NCI-H446 (cell line): ENCODE measurements at regions not wholly inside any gene's neighbourhood (a gene's known extent, or its start where the extent isn't known, plus 50 kb on each side); places are given as distances from the start of the nearest gene placed in this dataset.

ENCODE experiments used
- DNase-seq, 2 experiments: peaks; one replicate each; lab custom pipeline; 2025; lab: John Stamatoyannopoulos, UW

DNA sequence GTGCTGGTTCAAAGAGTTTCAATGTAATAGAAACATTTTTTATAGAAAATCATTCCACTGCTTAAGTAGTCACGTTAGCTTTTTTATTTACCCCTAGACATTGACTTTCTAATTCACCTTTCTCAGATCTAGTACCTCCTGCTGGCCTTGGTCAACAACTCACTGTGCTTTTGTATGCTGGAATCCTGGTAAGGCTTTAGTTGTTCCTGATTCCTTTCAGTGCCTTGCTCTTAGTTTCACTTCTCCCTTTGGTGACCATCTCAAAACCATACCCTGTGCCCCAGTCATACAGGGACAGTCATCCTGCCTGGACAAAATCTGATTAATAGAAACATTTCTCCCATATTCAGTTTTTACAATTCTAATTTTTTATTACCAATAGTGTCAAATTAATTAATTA is 130.2 kb downstream of the GPR37 start:
- DNase-seq: no peak

DNA sequence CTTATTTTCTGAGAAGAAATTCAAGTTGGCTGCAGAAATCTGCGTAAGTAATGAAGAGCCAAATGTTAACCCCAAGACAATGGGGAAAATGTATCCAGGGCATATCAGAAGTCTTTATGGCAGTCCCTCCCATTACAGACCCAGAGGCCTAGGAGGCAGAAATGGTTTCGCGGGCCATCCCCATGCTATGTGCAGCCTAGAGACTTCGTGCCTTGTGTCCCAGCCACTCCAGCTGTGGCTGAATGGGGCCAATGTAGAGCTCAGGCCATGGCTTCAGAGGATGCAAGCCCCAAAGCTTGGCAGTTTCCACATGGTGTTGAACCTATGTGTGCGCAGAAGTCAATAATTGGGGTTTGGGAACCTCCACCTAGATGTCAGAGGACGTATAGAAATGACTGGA is 131.9 kb downstream of the GPR37 start:
- DNase-seq: no peak

- peak; percentile 78 to 79 for DNase-seq
Observed at GRCh38 chr7:124630395-124630794, 135.2 kb downstream of the GPR37 start.

- DNase-seq: no peak
Observed at GRCh38 chr7:124618871-124619270, 146.7 kb downstream of the GPR37 start.

DNA sequence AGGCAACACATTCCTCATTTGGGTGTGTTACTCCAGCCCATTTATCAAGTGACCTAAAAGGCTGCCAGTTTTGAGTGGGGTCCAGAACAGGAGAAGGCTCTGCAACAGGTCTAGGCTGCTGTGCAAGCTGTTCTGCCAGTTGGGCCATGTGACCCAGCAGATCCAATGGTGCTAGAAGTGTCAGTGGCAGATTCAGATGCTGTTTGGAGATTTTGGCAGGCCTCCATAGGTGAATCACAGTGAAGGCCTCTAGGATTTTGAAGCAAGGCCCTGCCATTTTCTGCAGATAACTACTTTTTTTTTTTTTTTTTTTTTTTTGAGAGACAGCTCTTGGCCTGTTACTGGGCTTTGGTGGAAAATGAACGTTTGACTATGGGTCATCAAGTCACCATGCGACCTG is 147.5 kb downstream of the GPR37 start:
- DNase-seq: peak in 1 of 2 experiments; percentile 51

DNA sequence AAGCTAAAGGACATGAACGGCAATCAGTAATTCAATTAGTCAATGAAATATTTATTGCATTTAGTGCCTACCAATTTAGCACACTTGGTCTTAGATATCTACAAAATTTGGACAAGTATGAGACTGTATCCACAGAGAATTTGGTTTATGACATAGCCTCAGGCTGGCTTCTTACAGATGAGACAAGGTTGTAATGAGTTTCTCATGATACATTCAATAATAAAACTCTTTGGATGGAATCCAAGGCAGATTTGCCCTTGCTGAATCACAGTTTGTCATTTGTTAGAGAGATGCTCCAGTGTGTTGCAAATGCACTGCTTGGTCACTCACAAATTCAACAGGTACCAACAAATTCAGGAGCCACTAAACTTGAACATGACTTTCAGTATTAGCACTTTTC is 162.5 kb downstream of the GPR37 start:
- DNase-seq: no peak

DNA sequence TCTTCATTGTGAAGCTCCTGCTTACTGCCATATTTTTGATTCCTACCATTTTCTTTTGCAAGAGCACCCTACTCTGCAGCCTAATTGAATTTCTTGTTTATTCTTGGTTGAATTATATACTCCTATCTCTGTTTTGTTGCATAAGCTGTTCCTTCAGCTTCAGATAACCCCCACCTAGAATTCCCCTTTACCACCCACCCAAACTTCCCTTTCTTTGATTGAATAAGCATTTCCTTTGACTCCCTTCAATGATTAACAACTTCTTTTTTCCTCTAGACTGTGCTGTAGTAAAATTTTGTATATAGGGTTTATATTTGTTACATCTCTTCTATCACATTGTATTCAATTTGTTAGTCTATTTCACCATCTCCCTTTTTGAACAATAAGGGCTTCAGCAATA is 168.1 kb downstream of the GPR37 start:
- DNase-seq: no peak

- DNase-seq: no peak
Observed at GRCh38 chr7:124596881-124597280, 168.7 kb downstream of the GPR37 start.

- no peak for DNase-seq
Observed at GRCh38 chr7:124590814-124591213, 174.8 kb downstream of the GPR37 start.

DNA sequence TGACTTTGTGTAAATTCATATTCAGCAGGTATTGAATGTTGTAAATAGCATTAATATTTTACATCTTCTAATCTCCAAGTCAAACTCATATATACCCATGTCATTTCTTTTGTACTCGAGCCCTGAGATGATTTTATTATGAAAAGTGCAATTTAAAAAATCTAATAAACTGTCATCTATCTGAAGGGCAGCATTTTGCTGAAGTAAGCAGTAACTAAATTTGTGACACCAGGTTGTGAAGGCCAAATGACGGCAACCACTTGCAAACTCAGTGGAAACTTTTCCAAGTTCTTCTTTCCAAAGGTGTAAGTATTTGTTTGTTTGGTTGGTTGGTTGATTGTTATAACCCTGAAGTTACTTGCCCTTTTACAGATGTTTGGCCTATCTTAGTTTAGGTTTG is 188.3 kb downstream of the GPR37 start:
- DNase-seq: no peak

GRCh38 chr7:124575176-124575575 is 190.4 kb downstream of the GPR37 start:
- DNase-seq: no peak

DNA sequence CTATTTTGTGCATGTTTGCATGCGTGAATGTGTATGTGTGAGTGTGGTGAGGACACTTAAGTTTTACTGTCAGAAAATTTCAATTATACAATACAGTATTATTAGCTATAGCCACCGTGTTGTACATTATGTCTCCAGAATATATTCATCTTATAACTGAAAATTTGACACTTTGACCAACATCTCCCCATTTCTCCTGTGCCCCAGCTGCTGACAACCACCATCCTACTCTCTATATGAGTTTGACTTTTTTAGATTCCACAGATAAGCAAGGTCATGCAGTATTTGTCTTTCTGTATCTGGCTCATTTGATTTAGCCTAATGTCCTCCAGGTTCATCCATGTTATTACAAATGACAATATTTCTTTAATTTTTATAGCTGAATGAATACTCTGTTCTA is 195.0 kb downstream of the GPR37 start:
- no peak for DNase-seq

DNA sequence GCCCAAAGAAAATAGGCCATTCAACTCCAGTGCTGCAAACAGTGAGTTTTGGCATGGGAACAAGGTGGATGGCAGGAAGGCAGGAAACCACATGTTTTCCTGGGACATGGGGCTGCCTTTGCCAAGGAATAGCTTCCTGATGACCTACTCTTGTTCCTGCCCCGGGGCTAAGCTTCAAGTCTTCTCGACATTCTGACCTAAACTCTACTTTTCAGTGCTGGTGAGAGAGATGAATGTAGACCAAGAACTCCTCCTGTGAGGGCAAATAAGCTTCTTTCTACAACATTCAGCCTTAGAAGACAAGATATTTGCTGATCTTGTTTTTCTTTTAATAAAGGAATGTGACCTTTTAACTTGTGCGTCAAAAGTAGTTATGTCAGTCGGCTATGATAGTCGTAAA is 199.0 kb downstream of the GPR37 start:
- DNase-seq: peak in 1 of 2 experiments; percentile 49

DNA sequence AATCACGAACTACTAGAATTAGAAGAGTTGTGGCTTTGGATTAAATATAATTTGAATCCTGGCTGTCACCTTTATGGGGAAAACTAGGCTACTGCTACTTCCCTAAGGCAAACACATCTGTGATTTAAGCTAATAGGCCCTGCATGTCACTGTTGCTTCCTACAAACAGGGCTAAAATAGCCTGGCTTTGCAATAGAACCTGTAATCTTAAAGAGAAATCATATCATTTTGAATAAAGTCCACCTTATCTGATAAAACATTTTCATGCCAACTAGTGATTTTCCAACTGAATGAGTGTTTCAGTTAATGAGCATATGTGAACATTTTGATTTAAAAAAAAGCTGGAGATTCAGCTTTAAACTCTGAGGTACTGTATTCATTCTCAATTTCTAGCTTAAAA is 208.0 kb downstream of the GPR37 start:
- no peak for DNase-seq

DNA sequence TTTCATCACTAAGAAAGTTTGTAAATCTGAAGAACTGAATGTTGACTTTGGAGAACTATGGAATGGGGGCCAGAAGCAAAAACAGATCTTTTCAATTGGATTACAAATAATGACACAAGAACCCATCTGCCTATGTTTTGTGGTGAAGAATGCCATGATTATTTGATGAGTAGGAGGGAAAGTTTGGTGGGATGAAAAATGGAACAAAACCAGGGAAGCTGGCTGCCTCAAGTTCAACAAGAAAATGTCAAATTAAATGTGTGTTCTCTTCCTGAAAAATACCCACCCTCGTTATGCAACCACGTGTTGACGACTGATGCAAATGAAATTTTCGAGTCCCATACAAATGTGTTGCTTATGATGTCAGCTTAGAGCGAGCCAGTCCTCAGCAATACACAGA is 208.5 kb downstream of the GPR37 start:
- peak in 1 of 2 experiments; percentile 40 for DNase-seq

DNA sequence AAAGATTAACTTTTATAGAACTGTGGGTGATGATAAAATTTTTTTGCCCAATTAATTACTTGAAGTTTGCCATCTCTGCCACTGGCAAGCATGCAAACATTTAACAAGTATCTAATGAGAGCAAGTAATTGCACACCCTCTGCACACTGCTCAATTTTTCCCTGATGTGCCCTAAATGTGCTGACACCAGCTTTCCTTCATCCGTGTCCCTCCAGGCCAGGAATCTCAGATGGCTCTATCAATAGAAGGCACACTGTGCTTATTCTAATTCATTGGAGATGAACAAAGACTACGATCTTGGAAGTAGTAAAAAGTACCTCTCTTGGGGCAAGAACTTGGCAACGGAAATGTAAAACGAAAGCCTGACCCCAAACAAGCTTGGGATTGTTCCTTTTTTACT is 212.1 kb downstream of the GPR37 start:
- peak in 1 of 2 experiments; percentile 32 for DNase-seq

GRCh38 chr7:124552217-124552616 is 213.4 kb downstream of the GPR37 start:
- DNase-seq: no peak

DNA sequence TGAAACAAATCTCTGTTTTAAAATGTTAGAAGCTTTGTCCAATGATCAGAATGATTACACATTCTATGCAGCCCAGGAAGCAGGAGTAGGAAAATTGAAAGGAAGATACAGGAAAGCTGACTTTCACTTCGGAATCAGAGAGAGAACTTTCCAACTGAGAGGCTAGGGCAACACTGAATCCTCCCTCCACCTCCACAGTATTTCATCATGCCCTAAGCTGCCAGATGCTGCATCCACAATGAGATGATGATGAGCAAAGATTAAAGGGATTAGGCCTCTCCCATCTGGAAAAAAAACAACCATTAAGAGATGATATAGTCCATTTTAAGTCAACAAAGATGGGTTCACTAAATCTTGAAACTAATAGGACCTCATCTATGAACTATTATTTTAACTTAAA is 215.6 kb downstream of the GPR37 start:
- no peak for DNase-seq

DNA sequence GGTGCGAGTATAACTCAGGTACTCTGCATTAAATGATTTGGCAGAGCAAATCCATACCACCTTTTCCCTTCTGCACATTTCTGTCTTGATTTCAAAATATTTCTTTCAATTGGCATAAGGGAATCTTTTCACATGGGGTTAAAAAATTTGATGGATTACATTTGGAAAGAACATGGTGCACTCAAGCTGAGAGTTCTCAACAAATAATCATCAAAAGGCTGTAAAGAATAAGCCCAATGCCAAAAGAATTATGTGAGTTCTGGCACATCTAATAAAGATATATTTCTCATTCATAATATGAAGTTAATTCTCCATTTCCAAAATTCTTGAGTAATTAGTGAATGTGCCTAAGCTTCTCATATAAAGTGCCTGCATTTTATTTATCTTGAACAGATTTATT is 223.1 kb downstream of the GPR37 start:
- DNase-seq: peak in 1 of 2 experiments; percentile 30

DNA sequence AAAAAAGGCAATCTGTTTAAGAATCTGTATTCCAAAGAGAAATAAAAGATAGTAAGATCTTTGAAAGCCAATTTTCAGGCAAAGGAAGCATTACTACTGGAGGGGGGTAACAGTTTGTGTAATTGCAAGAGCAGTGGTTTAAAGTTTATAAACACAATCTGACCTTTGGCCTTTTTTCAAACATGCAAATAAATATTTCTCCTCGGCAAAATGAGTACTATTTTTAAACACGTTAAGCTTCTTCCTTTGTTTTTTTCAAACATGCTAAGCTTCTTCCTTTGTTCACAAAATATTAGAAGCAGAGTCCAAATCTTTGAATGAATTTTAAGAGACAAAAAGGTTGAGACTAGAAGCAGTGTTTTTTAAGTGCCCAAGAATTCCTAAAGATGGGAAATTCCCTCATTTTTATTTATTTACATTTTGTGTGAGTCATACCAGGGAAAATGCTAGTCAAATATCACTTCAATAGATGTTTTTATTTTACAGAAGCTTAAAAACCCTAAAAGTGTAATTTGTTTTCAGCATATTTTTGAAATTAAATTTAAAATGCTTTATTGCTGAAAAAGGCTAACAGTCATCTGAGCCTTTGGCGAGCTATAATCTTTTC is 229.3 kb downstream of the GPR37 start:
- DNase-seq: no peak

- no peak for DNase-seq
Observed at GRCh38 chr7:124532166-124532565, 233.4 kb downstream of the GPR37 start.

DNA sequence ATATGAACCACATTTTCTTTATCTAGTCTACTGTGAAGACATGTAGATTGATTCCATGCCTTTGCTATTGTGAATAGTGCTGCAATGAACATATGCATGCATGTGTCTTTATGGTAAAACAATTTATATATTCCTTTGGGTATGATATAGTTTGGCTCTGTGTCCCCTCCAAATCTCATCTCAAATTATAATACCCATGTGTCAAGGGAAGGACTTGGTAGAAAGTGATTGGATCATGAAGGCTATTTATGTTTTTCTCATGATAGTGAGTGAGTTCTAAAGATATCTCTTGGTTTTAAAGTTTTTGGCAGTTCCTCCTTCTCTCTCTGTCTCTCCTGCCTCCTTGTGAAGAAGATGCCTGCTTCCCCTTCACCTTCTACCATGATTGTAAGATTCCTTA is 248.7 kb downstream of the GPR37 start:
- no peak for DNase-seq

GRCh38 chr7:124515106-124515830 is 250.3 kb downstream of the GPR37 start:
- DNase-seq: no peak

- DNase-seq: no peak
Observed at GRCh38 chr7:124514471-124514870, 251.1 kb downstream of the GPR37 start.
